ENCODE measurements at regions not wholly inside any gene's neighbourhood (a gene's known extent, or its start where the extent isn't known, plus 50 kb on each side); places are given as distances from the start of the nearest gene placed in this dataset.

- no peak for DNase-seq
- intact Hi-C loops (cut with micrococcal nuclease): no loop called here
- Histone ChIP-seq H3K4me3 (ENCODE audit: low read length in 2 of 2) (no peak overlapping the region), H3K9me3 (ENCODE audit: control insufficient read depth in 1 of 2, low read length in 2 of 2) (peaks cover 0 to 4% of the 10 kb centered on the region in 2 donors), H3K36me3 (ENCODE audit: insufficient read depth, low read length) (no peaks in the 10 kb centered on the region), H3K27me3 (ENCODE audit: insufficient read depth, low read length) (no peaks in the 10 kb centered on the region), H3K27ac (ENCODE audit: low read depth, low read length) (no peak overlapping the region), H3K4me1 (ENCODE audit: insufficient read depth, low read length) (no peaks in the 10 kb centered on the region)
- Mint-ChIP-seq H3K4me1 (no peaks in the 10 kb centered on the region), H3K27me3 (no peaks in the 10 kb centered on the region), H3K27ac (no peak overlapping the region), H3K36me3 (no peaks in the 10 kb centered on the region), H3K4me3 (no peak overlapping the region), H3K9me3 (peaks cover 0 to 8% (median 2%) of the 10 kb centered on the region in 8 donors)
- ChIA-PET POLR2A (ENCODE audit: partially characterized antibody) (no interaction called here), CTCF (ENCODE audit: partially characterized antibody) (interaction anchor here (0.6 kb wide), 1 partner anchor 79 kb away, joined by 4 read pairs; no protein-coding TSS in a partner anchor)
Measured at GRCh38 chr2:185921048-185921756, 182.6 kb downstream of the FSIP2 start.

GRCh38 chr2:185934232-185934631, 195.6 kb downstream of the FSIP2 start:
- DNase-seq: no peak
- ChIA-PET CTCF (ENCODE audit: partially characterized antibody) (no interaction called here), POLR2A (ENCODE audit: partially characterized antibody) (no interaction called here)
- no peaks in the 10 kb centered on the region for H3K36me3 ChIP-seq (ENCODE audit: insufficient read depth, low read length)
- no peaks in the 10 kb centered on the region for H3K9me3 ChIP-seq (ENCODE audit: control insufficient read depth in 1 of 2, low read length in 2 of 2)
- no peak overlapping the region for H3K4me3 Mint-ChIP-seq
- H3K4me3 ChIP-seq (ENCODE audit: low read length in 2 of 2): no peak overlapping the region
- intact Hi-C loops (cut with micrococcal nuclease): no loop called here
- no peaks in the 10 kb centered on the region for H3K36me3 Mint-ChIP-seq
- H3K4me1 ChIP-seq (ENCODE audit: insufficient read depth, low read length): no peaks in the 10 kb centered on the region
- no peak overlapping the region for H3K27ac Mint-ChIP-seq
- H3K27me3 Mint-ChIP-seq: no peaks in the 10 kb centered on the region
- H3K27me3 ChIP-seq (ENCODE audit: insufficient read depth, low read length): no peaks in the 10 kb centered on the region
- no peak overlapping the region for H3K27ac ChIP-seq (ENCODE audit: low read depth, low read length)
- H3K4me1 Mint-ChIP-seq: no peaks in the 10 kb centered on the region
- peaks cover 0 to 5% (median 2%) of the 10 kb centered on the region in 8 donors for H3K9me3 Mint-ChIP-seq

GRCh38 chr2:185939858-185940257, 201.3 kb downstream of the FSIP2 start:
- DNase-seq: no peak
- Mint-ChIP-seq H3K4me3 (no peak overlapping the region), H3K9me3 (peaks cover 6 to 30% (median 20%) of the 10 kb centered on the region in 8 donors), H3K36me3 (peaks cover 7 to 11% of the 10 kb centered on the region in 2 donors), H3K27me3 (no peaks in the 10 kb centered on the region), H3K27ac (no peak overlapping the region), H3K4me1 (no peaks in the 10 kb centered on the region)
- Histone ChIP-seq H3K4me3 (ENCODE audit: low read length in 2 of 2) (no peak overlapping the region), H3K4me1 (ENCODE audit: insufficient read depth, low read length) (no peaks in the 10 kb centered on the region), H3K27me3 (ENCODE audit: insufficient read depth, low read length) (no peaks in the 10 kb centered on the region), H3K27ac (ENCODE audit: low read depth, low read length) (no peak overlapping the region), H3K9me3 (ENCODE audit: control insufficient read depth in 1 of 2, low read length in 2 of 2) (no peaks in the 10 kb centered on the region), H3K36me3 (ENCODE audit: insufficient read depth, low read length) (no peaks in the 10 kb centered on the region)
- ChIA-PET POLR2A (ENCODE audit: partially characterized antibody) (no interaction called here), CTCF (ENCODE audit: partially characterized antibody) (no interaction called here)
- intact Hi-C loops (cut with micrococcal nuclease): no loop called here

- H3K27ac Mint-ChIP-seq: no peak overlapping the region
- DNase-seq: no peak
- H3K36me3 Mint-ChIP-seq: peaks cover 8 to 19% of the 10 kb centered on the region in 2 donors
Measured at GRCh38 chr2:185942855-185943254, 204.3 kb downstream of the FSIP2 start.

GRCh38 chr2:185947722-185948121, 209.1 kb downstream of the FSIP2 start:
- Histone ChIP-seq H3K4me1 (ENCODE audit: insufficient read depth, low read length) (no peaks in the 10 kb centered on the region), H3K36me3 (ENCODE audit: insufficient read depth, low read length) (no peaks in the 10 kb centered on the region), H3K27me3 (ENCODE audit: insufficient read depth, low read length) (no peaks in the 10 kb centered on the region), H3K27ac (ENCODE audit: low read depth, low read length) (no peak overlapping the region), H3K9me3 (ENCODE audit: control insufficient read depth in 1 of 2, low read length in 2 of 2) (no peaks in the 10 kb centered on the region), H3K4me3 (ENCODE audit: low read length in 2 of 2) (no peak overlapping the region)
- DNase-seq: no peak
- POLR2A ChIA-PET (ENCODE audit: partially characterized antibody): no interaction called here
- Mint-ChIP-seq H3K9me3 (peaks cover 5 to 26% (median 18%) of the 10 kb centered on the region in 8 donors), H3K27me3 (no peaks in the 10 kb centered on the region), H3K36me3 (peaks cover 8 to 21% of the 10 kb centered on the region in 2 donors), H3K27ac (no peak overlapping the region), H3K4me1 (no peaks in the 10 kb centered on the region), H3K4me3 (no peak overlapping the region)
- intact Hi-C loops (cut with micrococcal nuclease): no loop called here
- CTCF ChIA-PET (ENCODE audit: partially characterized antibody): no interaction called here

More at GRCh38 chr2:185942855-185943254, 204.3 kb downstream of the FSIP2 start:
- Mint-ChIP-seq H3K27me3 (no peaks in the 10 kb centered on the region), H3K9me3 (peaks cover 6 to 34% (median 24%) of the 10 kb centered on the region in 8 donors), H3K4me1 (no peaks in the 10 kb centered on the region), H3K4me3 (no peak overlapping the region)
- POLR2A ChIA-PET (ENCODE audit: partially characterized antibody): no interaction called here
- intact Hi-C loops (cut with micrococcal nuclease): no loop called here
- no peaks in the 10 kb centered on the region for H3K36me3 ChIP-seq (ENCODE audit: insufficient read depth, low read length)
- H3K4me1 ChIP-seq (ENCODE audit: insufficient read depth, low read length): no peaks in the 10 kb centered on the region
- H3K9me3 ChIP-seq (ENCODE audit: control insufficient read depth in 1 of 2, low read length in 2 of 2): no peaks in the 10 kb centered on the region
- H3K27me3 ChIP-seq (ENCODE audit: insufficient read depth, low read length): no peaks in the 10 kb centered on the region
- CTCF ChIA-PET (ENCODE audit: partially characterized antibody): no interaction called here
- H3K4me3 ChIP-seq (ENCODE audit: low read length in 2 of 2): no peak overlapping the region
- H3K27ac ChIP-seq (ENCODE audit: low read depth, low read length): no peak overlapping the region

- Histone ChIP-seq H3K4me3 (ENCODE audit: low read length in 2 of 2) (no peak overlapping the region), H3K4me1 (ENCODE audit: insufficient read depth, low read length) (no peaks in the 10 kb centered on the region), H3K9me3 (ENCODE audit: control insufficient read depth in 1 of 2, low read length in 2 of 2) (no peaks in the 10 kb centered on the region), H3K27ac (ENCODE audit: low read depth, low read length) (no peak overlapping the region), H3K36me3 (ENCODE audit: insufficient read depth, low read length) (no peaks in the 10 kb centered on the region), H3K27me3 (ENCODE audit: insufficient read depth, low read length) (no peaks in the 10 kb centered on the region)
- POLR2A ChIA-PET (ENCODE audit: partially characterized antibody): no interaction called here
- no peaks in the 10 kb centered on the region for H3K4me1 Mint-ChIP-seq
- peaks cover 0 to 4% (median under 1%) of the 10 kb centered on the region in 8 donors for H3K9me3 Mint-ChIP-seq
- intact Hi-C loops (cut with micrococcal nuclease): no loop called here
- CTCF ChIA-PET (ENCODE audit: partially characterized antibody): no interaction called here
- peak overlapping the region in 1 of 7 donors; percentile 46 for H3K27ac Mint-ChIP-seq
- DNase-seq: no peak
- H3K36me3 Mint-ChIP-seq: peaks cover 0 to 5% of the 10 kb centered on the region in 2 donors
- H3K4me3 Mint-ChIP-seq: no peak overlapping the region
- H3K27me3 Mint-ChIP-seq: no peaks in the 10 kb centered on the region
Measured at GRCh38 chr2:185952100-185952499, 213.5 kb downstream of the FSIP2 start.

GRCh38 chr2:185954389-185954788, 215.8 kb downstream of the FSIP2 start:
- Mint-ChIP-seq H3K9me3 (peaks cover 4 to 10% (median 5%) of the 10 kb centered on the region in 8 donors), H3K27me3 (no peaks in the 10 kb centered on the region), H3K4me1 (no peaks in the 10 kb centered on the region), H3K27ac (no peak overlapping the region), H3K36me3 (peaks cover 0 to 5% of the 10 kb centered on the region in 2 donors), H3K4me3 (no peak overlapping the region)
- Histone ChIP-seq H3K9me3 (ENCODE audit: control insufficient read depth in 1 of 2, low read length in 2 of 2) (no peaks in the 10 kb centered on the region), H3K4me3 (ENCODE audit: low read length in 2 of 2) (no peak overlapping the region), H3K36me3 (ENCODE audit: insufficient read depth, low read length) (no peaks in the 10 kb centered on the region), H3K27ac (ENCODE audit: low read depth, low read length) (no peak overlapping the region), H3K27me3 (ENCODE audit: insufficient read depth, low read length) (no peaks in the 10 kb centered on the region), H3K4me1 (ENCODE audit: insufficient read depth, low read length) (no peaks in the 10 kb centered on the region)
- CTCF ChIA-PET (ENCODE audit: partially characterized antibody): no interaction called here
- intact Hi-C loops (cut with micrococcal nuclease): no loop called here
- POLR2A ChIA-PET (ENCODE audit: partially characterized antibody): no interaction called here
- no peak for DNase-seq

Data from CD4-positive, alpha-beta memory T cell (primary cell).